HG03097 (cell line): ENCODE measurements at regions not wholly inside any gene's neighbourhood (a gene's known extent, or its start where the extent isn't known, plus 50 kb on each side); places are given as distances from the start of the nearest gene placed in this dataset.
"Not testable (repeated sequence)": the region's sequence is repeated elsewhere in the genome, so short reads cannot be mapped to it uniquely, and the experiment has no call there.

ENCODE experiments used
- ATAC-seq: cut with Tn5 transposase; IDR thresholded peaks from one replicate; pipeline ENCODE4 v1.9.1; 2021; ENCODE audit not compliant: unreplicated experiment, low FRiP score

DNA sequence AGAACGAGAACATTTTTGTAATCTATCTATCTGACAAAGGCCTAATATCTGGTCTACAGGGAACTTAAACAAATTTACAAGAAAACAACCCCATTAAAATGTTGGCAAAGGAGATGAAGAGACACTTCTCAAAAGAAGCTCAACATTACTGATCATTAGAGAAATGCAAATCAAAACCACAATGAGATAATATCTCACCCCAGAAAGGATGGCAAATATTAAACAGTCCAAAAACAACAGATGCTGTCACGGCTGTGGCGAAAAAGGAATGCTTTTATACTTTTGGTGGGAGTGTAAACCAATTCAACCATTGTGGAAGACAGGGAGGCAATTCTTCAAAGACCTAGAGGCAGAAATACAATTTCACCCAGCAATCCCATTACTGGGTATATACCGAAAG, 2284.8 kb downstream of the ARAP2 start:
- ATAC-seq = no peak

DNA sequence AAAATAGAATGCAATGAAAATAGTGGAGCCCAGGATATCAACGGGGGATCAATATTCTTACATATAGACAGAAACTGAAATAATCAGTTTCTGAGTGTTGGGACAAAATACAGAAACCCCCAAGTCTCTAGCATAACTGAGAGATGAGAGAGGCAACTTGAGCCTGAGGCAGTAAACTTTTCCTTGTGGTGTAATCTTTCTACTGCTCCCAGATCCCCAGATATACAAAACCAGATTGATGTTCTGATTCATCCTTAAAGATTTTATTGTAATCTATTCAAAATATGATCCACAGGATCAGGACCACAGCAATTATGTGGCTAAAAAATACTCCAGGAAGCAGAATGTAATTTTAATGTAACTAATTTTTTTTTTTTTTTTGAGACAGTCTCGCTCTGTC, 2282.6 kb downstream of the ARAP2 start:
- no peak for ATAC-seq

DNA sequence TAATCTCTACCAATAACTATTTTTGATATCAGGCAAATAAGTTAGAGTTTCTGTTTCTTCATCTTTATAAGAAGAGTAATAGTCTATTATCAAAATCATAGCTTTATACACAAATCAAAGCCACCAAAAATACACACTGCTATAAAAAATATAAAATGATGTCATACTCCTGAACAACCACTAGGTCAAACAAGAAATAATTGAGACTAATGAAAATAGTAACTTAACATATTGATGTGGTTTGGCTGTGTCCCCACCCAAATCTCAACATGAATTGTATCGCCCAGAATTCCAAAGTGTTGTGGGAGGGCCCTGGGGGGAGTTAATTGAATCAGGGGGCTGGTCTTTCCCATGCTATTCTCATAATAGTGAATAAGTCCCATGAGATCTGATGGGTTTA, 2277.5 kb downstream of the ARAP2 start:
- ATAC-seq = no peak

DNA sequence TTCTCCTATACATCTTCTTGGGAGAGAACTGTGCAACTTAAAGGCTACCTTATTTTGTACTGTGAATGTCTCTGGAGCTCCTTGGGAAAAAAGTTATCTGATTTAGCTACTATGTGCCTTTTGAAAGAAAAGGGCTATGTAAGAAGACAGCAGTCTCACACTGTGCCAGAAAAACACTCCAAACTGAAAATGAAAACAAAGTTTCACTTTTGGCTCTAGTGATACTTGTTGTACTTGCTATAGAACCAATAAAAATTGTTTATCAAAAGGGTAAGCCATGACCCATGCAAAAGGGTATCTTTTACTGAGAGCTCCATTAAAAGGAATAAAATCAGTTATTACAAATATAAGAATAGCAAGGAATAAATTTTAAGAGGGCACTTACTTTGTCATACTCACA, 2270.0 kb downstream of the ARAP2 start:
- ATAC-seq = no peak

DNA sequence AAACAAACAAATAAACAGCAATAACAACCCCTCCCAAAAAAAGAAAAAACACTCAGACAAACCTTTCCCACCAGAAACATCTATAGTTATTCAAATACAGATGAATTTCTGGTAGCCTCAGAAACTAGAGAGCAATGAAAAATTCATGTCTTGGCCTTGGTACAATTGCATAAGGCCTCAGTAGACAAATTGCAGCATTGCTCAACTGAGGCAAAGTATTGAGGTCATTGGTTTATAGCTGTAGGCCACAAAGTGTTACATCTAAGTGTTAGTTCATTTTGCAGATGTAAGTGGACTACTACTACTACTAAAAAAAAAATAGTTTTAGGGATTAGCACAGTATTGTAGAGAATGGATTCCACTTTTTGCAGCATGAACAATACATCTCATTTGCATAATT, 2268.3 kb downstream of the ARAP2 start:
- ATAC-seq = no peak

DNA sequence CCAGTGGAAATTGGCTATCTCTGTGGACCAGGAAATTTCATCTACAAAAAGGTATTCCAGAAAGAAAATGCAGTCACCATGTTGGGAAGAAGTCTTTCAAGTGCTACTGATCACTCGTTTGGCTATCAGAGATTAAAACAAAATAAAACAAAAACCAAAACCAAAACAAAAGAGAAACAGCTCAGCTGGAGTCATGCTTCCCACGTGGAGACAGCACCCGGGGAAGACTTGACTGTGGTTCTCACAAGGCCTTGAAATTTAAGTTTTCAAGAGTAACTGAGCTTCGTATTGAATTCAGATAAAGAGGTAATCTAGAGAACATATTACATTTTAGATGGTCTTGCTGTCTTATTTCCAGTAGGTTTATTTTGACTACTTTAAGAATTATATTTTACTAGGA, 2264.5 kb downstream of the ARAP2 start:
- ATAC-seq = not testable (repeated sequence)

DNA sequence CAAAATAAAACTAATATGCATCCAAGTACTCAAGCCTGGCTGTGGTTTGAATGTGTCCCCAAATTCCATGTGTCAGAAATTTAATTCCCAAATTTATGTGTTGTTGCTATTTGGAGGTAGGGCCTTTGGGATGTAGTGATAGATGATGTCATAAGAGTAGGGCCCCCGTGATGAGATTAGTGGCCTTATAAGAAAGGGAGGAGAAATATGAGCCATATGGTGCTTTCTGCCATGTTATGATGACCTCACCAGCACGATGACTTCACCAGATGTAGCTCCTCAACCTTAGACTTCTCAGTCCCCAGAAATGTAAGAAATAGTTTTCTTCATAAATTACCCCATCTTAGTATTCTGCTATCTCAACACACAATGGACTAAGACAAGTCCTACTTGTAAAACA, 2264.0 kb downstream of the ARAP2 start:
- no peak for ATAC-seq

DNA sequence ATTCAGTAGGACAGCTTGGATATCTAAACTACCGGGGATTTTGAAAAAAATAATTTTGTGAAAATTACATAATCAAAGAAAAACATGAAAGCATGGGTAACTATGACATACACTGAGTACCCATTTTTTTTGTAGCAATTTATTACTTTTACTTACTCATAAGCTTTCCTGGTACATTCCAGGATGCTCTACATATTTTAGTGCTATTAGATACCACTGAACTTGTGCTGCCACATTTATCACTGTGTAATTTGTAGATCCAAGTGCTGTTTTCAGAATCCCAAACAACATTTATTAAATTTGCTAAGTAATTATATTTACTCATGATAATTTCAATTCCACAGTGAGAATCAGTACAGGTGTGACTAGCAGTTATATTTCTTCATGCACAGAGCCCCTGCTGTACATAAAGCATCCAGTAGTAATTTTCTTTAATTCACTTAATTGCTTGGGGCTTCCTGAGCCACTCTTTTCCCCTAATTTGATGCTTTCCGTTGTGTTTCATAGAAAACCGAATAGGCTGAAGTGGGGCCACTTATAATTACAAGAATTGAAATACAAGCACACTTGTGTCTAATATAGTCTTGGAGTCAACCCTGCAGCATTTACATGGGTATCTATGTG, 2254.4 kb downstream of the ARAP2 start:
- no peak for ATAC-seq

DNA sequence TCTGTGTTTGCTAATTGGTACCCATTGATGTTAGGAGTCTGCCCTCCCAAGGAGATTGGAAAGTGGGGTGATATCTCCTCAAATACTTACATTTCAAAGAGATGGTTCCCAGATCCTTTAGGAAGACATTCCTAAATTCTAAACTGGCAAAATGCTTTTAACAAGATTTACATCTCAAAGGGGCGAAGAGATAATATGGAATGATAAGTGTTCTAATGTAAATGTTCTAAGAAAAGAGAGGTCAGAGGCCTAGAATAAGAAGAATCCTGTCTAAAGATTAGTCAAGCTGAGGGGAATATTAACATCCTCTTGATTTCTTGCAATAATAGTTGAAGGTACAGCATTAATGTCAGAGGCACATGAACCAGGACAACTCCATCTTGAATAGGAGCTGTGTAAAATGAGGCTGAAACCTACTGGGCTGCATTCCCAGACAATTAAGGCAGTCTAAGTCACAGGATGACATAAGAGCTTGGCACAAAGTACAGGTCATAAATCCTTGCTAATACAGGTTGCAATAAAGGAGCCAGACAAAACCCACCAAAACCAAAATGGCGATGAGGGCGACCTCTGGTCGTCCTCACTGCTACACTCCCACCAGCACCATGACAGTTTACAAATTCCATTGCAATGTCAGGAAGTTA, 2248.1 kb downstream of the ARAP2 start:
- ATAC-seq = no peak

DNA sequence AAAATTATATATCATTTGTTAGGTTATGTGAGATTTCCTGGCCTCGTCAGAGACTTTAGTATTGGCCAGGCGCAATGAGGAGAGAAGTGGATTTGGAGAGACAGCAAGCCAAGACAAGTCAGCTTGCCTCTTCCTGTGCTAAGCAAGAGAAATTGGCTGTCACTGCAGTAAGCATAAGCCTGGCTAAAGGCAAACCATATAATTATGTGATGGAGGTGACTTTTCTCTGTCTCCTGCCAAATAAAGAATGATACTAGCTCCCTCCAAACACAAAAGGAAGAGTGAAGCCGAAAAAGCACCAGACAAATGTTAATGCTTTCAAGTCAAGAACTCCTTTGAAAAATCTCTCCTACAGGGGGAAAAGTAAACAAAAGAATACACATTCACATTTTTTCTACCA, 2246.0 kb downstream of the ARAP2 start:
- no peak for ATAC-seq

DNA sequence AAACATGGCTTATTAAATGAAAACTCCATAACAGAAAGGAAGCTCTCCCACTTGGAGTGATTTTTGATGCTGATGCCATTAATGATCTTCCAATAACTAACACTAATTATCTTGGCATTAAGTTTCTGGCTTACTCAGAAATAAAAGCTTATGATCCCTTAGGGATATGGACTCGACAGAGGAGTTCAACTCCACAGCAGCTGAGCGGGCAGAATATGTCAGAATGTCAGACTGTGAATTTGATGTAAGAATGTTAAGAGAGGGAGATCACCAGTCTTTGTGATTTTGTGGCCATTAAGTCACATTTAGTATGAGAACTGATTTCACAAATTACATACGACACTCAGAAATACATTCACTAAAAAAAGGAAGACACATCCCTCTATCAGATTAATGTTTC, 2244.0 kb downstream of the ARAP2 start:
- ATAC-seq = no peak

DNA sequence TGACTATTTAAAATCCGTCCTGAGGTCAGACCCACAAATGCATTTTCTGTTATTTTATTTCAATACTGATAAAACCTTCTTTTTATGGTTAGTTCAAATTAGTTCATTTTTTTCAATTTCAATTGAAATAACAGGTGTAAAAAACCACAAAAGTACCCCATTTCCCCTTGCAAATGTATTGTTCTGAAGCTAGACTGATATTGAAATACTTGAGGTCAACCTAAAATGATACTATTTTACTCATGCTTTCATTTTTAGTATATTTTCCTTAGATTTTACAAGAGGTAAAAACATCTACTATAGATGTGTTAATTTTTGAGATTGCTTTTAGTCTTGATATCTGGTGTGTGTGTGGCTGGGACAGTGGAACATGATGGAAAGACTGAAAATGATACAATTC, 2237.8 kb downstream of the ARAP2 start:
- ATAC-seq = not testable (repeated sequence)

DNA sequence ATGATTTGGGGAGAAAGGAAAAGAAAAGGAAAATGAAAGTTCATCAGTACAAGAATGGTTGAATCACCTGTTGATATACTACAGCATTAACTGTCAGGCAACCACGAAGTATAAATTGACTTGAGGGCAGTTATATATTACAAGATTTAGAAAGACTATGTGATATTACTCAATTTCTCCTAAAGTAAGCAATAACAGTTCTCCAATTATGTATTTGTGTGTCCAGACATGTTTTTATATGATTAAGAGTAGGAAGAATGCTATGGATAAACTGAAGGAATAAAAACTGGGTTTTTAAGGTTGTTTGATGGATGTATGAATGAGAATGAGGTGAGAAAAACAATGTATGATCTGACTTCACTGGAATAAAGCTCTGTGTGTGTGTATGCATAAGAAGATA, 2234.4 kb downstream of the ARAP2 start:
- no peak for ATAC-seq

DNA sequence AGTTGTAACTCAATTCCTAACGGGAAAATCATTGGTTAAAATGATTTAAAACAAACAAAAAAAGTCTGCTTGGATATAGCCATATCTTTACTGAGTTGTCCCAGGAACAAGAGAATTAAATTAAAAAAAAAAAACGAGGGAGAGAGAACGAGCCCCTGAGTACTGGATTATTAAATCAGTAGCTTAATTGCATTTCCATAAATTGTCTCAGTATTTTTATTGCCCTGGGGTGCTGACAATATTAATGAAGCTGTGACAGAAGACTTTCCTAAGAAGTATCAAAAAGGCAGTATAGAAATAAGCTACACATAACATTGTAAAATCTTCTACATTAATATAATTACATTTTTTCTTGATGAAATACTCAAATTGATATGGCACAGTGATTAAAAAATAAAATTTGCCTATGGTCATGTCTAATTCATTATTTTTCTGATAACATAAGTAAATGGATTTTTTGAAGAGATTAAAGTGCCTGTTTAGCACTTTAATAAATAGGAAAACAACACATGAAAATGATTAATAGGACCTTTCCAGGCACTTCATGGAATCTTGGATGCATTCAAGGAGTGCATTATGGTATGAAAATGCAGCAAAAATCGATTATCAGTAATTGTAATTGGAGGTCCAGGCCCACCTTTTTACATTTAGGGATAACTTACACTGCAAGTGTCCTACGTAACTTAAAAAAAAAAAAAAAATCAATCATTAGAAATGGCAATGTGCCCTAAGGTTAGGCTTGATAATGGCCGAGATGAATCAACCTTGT, 2233.4 kb downstream of the ARAP2 start:
- no peak for ATAC-seq

DNA sequence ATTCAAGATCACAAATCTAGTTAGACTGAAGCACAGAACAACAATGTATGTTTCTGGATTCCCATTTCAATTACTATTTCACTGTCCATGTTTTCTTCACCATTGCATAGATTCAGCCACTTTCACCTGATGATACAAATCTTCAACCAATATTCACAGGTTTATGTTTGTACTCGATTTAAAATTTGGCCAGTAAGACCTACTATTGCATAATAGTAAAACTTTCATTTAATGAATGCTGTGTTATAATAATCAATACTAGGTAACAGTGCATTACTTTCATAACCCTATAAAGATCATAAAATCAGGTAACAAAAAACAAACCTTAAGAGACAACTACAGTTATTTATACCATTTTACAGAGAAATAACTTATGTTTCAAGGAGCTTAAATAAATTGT, 2209.1 kb downstream of the ARAP2 start:
- no peak for ATAC-seq

DNA sequence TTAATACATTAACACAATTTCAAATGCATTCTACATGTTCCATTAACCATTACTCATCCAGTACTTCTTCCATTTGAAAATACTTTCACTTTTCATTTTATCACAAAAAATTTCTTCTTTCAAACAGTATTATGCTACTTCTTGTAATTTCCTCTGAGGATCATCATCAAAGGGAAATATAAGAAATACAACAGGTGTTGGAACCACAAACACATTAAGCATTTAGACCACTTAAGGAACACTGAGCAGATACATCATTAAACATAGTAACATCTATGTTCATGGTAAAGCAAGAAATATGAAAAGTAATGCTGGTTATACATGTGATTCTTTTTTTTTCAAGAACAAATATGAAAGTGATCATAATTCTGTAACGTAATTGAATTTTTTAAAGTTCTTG, 2207.0 kb downstream of the ARAP2 start:
- no peak for ATAC-seq

DNA sequence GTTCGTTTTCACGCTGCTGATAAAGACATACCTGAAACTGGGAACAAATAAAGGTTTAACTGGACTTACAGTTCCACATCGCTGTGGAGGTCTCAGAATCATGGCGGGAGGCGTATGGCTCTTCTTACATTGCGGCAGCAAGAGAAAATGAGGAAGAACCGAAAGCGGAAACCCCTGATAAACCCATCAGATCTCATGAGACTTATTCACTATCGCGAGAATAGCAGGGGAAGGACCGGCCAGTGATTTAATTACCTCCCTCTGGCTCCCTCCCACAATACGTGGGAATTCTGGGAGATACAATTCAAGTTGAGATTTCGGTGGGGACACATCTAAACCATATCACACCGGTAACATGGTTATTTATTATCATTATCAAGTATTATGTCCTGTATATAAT, 2204.5 kb downstream of the ARAP2 start:
- no peak for ATAC-seq

DNA sequence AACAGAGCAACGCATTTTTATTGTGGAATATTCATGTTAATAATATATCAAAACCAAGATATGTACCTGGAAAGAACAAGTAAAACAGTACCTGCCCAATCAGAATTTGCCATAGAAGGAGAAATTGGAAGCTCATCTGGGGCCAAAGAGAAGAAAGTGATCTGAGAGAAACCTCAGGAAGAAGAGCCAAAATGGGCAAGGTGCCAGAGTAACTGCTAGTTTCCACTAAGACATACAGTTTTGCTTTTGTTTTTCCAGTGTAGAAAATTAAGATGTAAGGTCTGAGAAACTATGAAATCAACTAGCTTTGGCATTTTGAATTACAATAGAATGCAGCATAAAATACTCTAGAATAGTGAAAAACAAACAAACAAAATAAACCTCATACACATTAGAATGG, 2201.2 kb downstream of the ARAP2 start:
- no peak for ATAC-seq

DNA sequence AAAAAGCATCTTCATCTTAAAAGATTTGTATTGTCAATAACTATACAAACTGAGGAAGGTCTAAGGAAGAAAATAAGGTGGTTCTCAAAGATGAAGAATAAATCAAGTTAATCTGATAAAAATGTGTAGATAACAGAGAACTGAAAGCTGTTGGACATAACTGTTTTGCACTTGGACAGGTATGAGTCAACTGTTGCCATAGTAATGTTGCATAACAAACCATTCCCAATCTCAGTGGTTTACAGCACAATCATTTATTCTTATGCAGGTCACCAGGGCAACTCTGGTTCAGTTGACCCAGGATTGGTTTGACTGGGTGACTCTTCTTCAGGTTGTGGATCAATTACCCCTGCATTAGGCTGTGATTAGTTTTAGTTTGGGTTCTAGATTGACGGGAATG, 2197.7 kb downstream of the ARAP2 start:
- ATAC-seq = no peak

DNA sequence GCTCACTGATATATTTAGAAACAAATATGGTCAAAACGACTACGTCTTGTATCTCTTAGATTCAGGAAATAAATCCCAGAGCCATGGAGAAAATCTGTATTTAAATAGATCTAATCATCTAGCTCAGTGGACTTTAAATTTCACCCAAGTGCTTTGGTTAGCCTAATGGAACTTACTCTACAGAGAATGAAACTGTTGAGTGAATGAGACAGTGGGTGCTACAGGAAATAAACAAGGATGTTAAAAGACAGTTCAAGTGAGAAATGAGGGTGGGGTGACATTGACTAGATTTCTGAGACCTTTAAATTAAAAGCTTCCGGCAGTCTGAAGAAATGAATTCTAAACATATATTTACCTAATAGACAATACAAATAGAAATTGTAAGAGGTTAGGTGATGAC, 2197.0 kb downstream of the ARAP2 start:
- no peak for ATAC-seq

DNA sequence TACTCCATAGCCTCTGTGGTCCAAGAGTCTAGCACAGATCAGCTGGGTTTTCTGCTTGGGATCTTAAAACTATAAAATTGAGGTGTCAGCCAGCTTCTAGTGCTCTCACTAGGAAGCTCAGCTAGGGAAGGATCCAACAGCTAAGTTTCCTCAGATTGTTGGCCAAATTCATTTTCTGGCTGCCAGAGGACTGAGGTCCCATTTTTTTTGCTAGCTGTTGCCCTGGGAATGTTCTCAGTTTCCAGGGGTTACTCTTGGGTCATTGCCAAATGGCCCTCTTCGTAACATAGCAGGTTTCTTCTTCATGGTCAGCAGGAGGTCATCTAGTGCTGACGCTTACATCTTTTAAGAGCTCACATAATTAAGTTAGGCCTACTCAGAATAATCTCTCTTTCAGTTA, 2178.2 kb downstream of the ARAP2 start:
- ATAC-seq = no peak

DNA sequence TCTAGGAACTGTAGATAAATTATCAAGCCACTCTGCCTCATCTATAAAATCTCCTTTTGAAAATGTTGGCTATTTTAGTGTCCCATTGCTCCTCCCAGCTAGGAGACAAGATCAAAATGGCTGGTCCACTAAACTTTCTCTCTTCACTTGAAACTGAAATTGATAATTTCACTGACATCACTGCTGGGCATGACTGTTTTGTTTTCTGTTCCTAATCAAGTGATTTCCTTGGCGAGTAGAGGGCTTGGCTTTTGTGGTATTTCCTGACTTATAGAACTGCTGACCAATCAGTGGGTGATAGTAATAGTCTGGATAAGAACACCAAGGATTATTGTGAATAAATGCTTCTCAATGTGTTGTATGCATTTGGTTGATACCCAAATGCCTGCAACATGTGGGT, 2152.9 kb downstream of the ARAP2 start:
- no peak for ATAC-seq
